NT2/D1 (cell line): ENCODE measurements at regions not wholly inside any gene's neighbourhood (a gene's known extent, or its start where the extent isn't known, plus 50 kb on each side); places are given as distances from the start of the nearest gene placed in this dataset.

Source experiments
- YY1 ChIP-seq: IDR thresholded peaks from 2 replicates; pipeline ENCODE4 v1.6.1; 2011; ENCODE audit not compliant: insufficient read length, insufficient read depth
- ZNF274 ChIP-seq: IDR thresholded peaks from 2 replicates; pipeline ENCODE4 v1.6.1; 2011; ENCODE audit warnings: mild to moderate bottlenecking, low read depth, low read length

GRCh38 chr18:22694954-22695353 is 238.2 kb upstream of the RBBP8 start:
- TF ChIP-seq YY1 (no peak), ZNF274 (no peak)
